ENCODE measurements at regions not wholly inside any gene's neighbourhood (a gene's known extent, or its start where the extent isn't known, plus 50 kb on each side); places are given as distances from the start of the nearest gene placed in this dataset.

GRCh38 chr2:10990561-10991111, 78.9 kb downstream of the KCNF1 start:
- TF ChIP-seq CTCF (IDR thresholded peaks at IDR 0.05; ENCODE audit: low read depth, low read length): no peak
- no peak for TF ChIP-seq POLR2A (IDR thresholded peaks at IDR 0.05; ENCODE audit: extremely low read depth, insufficient read length)
- TF ChIP-seq MAX (IDR thresholded peaks at IDR 0.05; ENCODE audit: low read depth, low read length): no peak

All from NB4 (cell line).